ENCODE measurements at regions not wholly inside any gene's neighbourhood (a gene's known extent, or its start where the extent isn't known, plus 50 kb on each side); places are given as distances from the start of the nearest gene placed in this dataset.

DNA sequence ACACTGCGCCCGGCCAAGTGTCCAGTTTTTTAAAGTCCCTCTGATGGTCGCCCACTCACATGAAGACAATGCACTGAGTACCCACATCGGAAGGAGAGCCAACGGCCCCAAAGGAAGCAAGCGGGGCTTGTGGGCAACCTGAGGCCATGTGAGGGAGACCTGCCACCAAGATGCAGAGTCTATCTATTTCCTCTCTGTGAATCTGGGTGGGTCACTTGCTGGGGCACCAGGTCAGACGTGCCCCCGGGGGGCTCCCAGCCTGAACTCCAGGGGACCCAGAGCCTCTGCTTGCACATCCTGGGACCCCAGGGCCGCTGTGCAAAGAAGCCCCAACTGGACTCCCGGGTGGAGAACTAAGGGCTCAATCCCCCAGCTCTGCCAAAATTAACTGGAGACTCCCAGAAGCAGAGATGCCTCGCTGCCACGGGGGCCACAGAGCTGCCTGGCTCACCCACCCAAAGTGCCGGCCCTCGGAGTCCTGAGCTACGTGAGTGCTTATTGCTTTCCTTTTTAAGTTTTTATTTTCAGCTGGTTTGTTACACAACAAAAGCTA is 106.4 kb downstream of the BRD1 start:
- no peak overlapping the region for H3K9ac ChIP-seq (ENCODE audit: low read length)
- H3K4me3 ChIP-seq (ENCODE audit: low read length) = no peak overlapping the region
- peaks cover 7% of the 10 kb centered on the region for H3K27me3 ChIP-seq (ENCODE audit: control insufficient read depth, insufficient read depth, low read length)
- H3K27ac ChIP-seq (ENCODE audit: low read depth, low read length) = no peak overlapping the region
- H3K4me1 ChIP-seq (ENCODE audit: control insufficient read depth, insufficient read depth, low read length) = no peaks in the 10 kb centered on the region
- H3K36me3 ChIP-seq (ENCODE audit: control insufficient read depth, insufficient read depth, low read length) = no peaks in the 10 kb centered on the region

DNA sequence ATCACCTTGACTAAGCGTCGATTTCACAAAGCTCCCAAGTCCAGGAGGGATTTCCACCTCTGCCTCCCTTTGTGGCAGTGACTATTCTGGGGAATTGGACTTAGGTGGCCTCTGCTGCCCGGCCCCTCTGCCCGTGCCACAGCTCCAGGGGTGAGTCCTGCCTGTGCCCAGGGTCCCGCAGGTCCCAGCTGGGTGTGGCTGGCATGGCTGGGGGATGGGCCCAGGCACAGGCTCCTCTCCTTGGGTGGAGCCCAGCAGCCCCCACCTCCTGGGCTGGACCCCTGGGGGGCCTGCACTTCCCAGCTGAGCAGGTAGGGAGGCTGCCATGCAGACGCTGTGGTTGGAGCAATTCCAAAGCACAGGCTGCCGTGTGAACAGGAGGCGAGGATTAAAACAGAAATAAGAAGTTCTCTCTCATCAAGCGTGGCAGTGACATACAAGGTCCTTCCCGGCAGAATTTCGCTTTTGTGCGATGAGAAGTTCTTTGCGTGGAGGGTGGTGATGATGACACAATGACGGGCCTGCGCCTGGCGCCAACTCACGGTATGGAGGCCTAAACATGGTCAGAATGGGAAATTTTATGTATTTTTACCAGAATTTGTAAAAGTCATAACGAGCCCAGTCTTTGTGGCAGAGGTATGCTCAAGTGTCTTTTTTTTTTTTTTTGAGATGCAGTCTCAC is 107.3 kb downstream of the BRD1 start:
- Histone ChIP-seq H3K4me1 (ENCODE audit: control insufficient read depth, insufficient read depth, low read length) (no peaks in the 10 kb centered on the region), H3K9ac (ENCODE audit: low read length) (no peak overlapping the region), H3K27me3 (ENCODE audit: control insufficient read depth, insufficient read depth, low read length) (peaks cover 2% of the 10 kb centered on the region), H3K36me3 (ENCODE audit: control insufficient read depth, insufficient read depth, low read length) (no peaks in the 10 kb centered on the region), H3K27ac (ENCODE audit: low read depth, low read length) (no peak overlapping the region), H3K4me3 (ENCODE audit: low read length) (no peak overlapping the region)

DNA sequence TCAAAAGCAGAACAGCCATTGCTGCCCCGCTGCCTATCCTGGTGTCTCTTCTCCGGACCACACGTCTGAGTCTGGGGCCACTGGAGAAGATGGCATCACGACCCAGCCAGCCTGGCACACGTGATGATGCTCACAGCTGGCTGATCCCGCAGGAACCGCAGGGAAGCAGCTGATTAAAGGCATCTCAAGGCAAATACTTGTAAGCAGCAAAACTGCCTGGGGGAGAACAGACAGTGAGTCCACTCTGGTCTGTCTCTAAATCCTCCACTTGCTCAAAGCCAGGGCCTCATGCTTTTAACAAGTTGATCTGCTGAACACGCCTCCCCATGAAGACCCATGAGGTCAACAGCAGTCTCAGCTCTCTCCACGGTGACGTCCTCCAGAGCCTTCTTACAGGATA is 108.6 kb downstream of the BRD1 start:
- no peaks in the 10 kb centered on the region for H3K4me1 ChIP-seq (ENCODE audit: control insufficient read depth, insufficient read depth, low read length)
- H3K27me3 ChIP-seq (ENCODE audit: control insufficient read depth, insufficient read depth, low read length) = no peaks in the 10 kb centered on the region
- no peak overlapping the region for H3K4me3 ChIP-seq (ENCODE audit: low read length)
- no peaks in the 10 kb centered on the region for H3K36me3 ChIP-seq (ENCODE audit: control insufficient read depth, insufficient read depth, low read length)
- H3K9ac ChIP-seq (ENCODE audit: low read length) = no peak overlapping the region
- no peak overlapping the region for H3K27ac ChIP-seq (ENCODE audit: low read depth, low read length)

DNA sequence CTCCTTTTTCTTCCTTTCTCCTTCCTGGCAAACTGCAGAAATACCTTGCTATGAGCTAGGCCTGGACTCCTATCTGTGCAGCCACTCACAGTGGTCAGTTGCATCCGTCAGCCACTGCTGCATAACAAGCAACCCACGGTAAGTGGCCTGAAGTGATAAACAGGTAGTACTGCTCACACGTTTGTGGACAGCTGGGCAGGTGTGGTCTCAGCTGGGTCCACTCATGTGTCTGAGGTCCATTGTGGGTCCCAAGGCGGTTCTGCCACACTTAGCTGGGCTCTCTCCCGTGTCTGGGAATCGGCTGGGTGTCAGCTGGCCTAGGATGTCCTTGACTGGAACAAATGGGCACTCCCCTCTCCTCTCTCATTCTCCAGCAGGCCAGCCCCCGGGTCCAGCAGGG is 109.3 kb downstream of the BRD1 start:
- H3K36me3 ChIP-seq (ENCODE audit: control insufficient read depth, insufficient read depth, low read length) = no peaks in the 10 kb centered on the region
- no peak overlapping the region for H3K4me3 ChIP-seq (ENCODE audit: low read length)
- no peaks in the 10 kb centered on the region for H3K27me3 ChIP-seq (ENCODE audit: control insufficient read depth, insufficient read depth, low read length)
- H3K4me1 ChIP-seq (ENCODE audit: control insufficient read depth, insufficient read depth, low read length) = no peaks in the 10 kb centered on the region
- H3K27ac ChIP-seq (ENCODE audit: low read depth, low read length) = no peak overlapping the region
- H3K9ac ChIP-seq (ENCODE audit: low read length) = no peak overlapping the region

DNA sequence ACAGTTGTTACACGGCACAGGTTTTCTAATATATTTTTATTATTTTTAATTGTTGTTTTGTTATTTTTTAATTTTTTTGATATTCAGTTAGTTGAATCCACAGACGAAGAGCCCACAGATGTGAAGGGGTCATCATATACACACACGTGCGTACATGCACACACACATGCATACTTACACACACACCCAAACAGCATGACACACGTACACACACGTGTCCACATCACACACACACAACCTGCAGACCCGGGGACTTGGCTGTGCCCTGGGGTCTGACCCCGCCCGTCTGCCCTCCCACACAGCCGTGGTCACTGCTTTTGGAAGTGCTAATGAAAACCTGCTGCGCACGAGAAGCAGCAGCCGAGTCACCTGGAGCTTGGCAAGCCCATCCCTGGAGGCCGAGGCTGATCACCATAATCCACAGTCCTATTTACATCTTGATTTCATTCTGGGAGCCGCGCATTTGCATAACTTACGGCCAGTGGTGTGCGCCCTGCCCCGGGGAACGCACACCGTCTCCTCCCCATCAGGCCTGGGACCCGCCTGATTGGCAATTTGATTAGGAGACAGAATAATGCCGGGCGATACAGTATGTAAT is 110.3 kb downstream of the BRD1 start:
- Histone ChIP-seq H3K9ac (ENCODE audit: low read length) (no peak overlapping the region), H3K27ac (ENCODE audit: low read depth, low read length) (no peak overlapping the region), H3K4me3 (ENCODE audit: low read length) (no peak overlapping the region), H3K4me1 (ENCODE audit: control insufficient read depth, insufficient read depth, low read length) (no peaks in the 10 kb centered on the region), H3K27me3 (ENCODE audit: control insufficient read depth, insufficient read depth, low read length) (no peaks in the 10 kb centered on the region), H3K36me3 (ENCODE audit: control insufficient read depth, insufficient read depth, low read length) (no peaks in the 10 kb centered on the region)

DNA sequence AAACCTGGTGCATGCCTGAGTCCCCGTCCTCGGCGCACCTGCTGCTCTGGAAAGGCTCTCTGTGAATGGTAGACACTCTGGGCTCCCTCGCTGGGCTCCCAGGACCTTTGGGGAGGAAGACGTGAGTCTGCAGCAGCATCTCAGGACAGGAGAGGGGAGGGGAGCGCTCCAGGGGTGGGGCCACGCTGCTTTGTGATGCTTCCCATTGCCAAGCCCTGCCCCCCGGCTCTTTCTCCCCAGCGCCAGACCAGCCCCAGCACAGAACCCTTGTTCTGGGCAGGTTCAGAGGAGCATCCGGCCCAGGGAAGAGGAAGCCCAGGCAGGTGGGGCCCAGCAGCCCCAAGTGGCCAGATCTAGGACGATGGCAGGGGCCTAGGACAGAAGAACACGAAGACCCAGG is 111.2 kb downstream of the BRD1 start:
- H3K27me3 ChIP-seq (ENCODE audit: control insufficient read depth, insufficient read depth, low read length) = no peaks in the 10 kb centered on the region
- no peak overlapping the region for H3K9ac ChIP-seq (ENCODE audit: low read length)
- no peaks in the 10 kb centered on the region for H3K4me1 ChIP-seq (ENCODE audit: control insufficient read depth, insufficient read depth, low read length)
- H3K36me3 ChIP-seq (ENCODE audit: control insufficient read depth, insufficient read depth, low read length) = no peaks in the 10 kb centered on the region
- no peak overlapping the region for H3K27ac ChIP-seq (ENCODE audit: low read depth, low read length)
- no peak overlapping the region for H3K4me3 ChIP-seq (ENCODE audit: low read length)

DNA sequence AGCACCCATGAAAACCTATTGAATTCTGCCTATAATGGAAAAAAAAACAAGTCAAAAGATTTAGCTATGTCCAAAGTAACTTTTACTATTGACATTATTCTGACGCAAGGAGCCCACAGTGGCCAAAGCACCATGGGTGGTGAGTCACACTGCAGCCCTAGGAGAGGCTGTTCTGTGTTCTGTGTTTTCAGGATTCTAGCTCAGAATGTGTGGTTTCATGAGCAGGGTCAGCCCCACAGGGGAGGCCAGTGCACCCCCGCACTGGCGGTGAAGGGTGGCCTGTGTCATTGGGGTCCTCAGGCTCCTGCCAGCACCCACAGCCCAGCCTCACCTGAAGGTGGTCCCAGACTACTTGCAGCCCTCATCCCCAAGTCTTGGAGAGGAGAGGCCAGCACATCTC is 112.2 kb downstream of the BRD1 start:
- Histone ChIP-seq H3K9ac (ENCODE audit: low read length) (no peak overlapping the region), H3K27me3 (ENCODE audit: control insufficient read depth, insufficient read depth, low read length) (no peaks in the 10 kb centered on the region), H3K27ac (ENCODE audit: low read depth, low read length) (no peak overlapping the region), H3K4me3 (ENCODE audit: low read length) (no peak overlapping the region), H3K36me3 (ENCODE audit: control insufficient read depth, insufficient read depth, low read length) (no peaks in the 10 kb centered on the region), H3K4me1 (ENCODE audit: control insufficient read depth, insufficient read depth, low read length) (no peaks in the 10 kb centered on the region)

DNA sequence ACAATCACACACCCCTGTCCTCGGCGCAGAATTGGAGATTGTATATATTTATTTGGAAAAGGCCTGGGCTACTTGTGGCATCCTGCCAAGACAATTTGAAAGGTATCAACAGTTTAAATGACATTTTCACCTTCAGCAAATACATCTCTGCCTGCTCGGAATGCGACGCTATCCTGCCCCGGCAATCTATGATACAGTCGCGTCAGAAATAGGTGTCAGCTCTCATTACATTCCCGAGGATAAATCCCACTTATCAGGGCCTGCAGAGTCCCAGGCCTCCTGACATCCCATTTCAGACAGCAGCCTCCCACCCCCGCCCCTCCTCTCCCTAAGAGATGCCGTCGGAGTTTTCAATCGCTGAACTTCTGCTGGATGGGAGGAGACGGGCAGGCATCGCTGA is 114.7 kb downstream of the BRD1 start:
- Histone ChIP-seq H3K27me3 (ENCODE audit: control insufficient read depth, insufficient read depth, low read length) (peaks cover 3% of the 10 kb centered on the region), H3K9ac (ENCODE audit: low read length) (no peak overlapping the region), H3K4me3 (ENCODE audit: low read length) (no peak overlapping the region), H3K27ac (ENCODE audit: low read depth, low read length) (no peak overlapping the region), H3K36me3 (ENCODE audit: control insufficient read depth, insufficient read depth, low read length) (no peaks in the 10 kb centered on the region), H3K4me1 (ENCODE audit: control insufficient read depth, insufficient read depth, low read length) (no peaks in the 10 kb centered on the region)

DNA sequence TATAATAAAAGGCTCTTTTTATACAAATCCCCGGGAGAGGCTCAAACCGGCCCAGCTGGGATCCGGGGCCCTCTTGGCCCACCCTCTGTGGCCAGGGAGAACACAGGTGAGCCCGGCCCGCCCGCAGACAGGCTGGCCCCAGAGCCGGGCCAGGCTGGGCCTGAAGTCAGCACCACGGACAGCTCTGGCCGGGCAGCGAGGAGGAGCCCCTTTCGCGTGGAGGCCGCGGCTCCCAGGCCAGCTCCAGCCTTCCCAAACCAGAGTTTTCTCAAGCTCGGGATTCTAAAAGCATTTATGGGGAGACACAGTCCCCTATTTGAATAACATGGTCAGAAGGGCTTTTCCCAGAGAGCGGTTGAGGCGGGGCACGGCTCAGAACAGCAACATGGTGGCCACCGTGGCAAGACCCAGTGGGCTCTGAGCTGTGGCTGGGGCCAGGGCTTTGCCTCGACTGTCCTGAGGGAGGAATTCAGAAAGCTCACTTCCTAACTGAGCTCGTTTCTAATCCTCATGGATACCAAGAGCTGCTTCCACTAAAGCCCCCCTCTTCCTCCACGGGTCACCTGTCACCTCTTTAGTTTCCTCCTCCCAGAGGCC is 115.4 kb downstream of the BRD1 start:
- no peaks in the 10 kb centered on the region for H3K36me3 ChIP-seq (ENCODE audit: control insufficient read depth, insufficient read depth, low read length)
- H3K27ac ChIP-seq (ENCODE audit: low read depth, low read length) = no peak overlapping the region
- peaks cover 5% of the 10 kb centered on the region for H3K27me3 ChIP-seq (ENCODE audit: control insufficient read depth, insufficient read depth, low read length)
- H3K4me1 ChIP-seq (ENCODE audit: control insufficient read depth, insufficient read depth, low read length) = no peaks in the 10 kb centered on the region
- H3K9ac ChIP-seq (ENCODE audit: low read length) = no peak overlapping the region
- no peak overlapping the region for H3K4me3 ChIP-seq (ENCODE audit: low read length)

DNA sequence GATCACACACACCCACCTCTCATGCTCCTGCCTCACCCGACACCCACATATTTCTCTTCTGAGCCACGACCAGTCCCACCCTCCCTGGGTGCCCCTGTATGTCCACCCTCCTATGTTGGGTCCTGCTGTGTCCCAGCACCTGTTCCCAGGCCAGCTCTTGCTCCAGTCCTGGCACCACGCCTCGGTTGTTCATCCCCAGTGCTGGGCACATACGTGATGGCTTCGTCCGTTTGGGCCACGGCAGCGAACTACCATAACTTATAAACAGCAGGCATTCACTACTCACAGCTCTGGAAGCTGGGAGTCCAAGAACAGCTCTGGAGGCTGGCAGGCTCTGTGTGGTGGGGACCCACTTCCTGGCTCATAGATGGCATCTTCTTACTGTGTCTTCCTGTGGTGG is 116.9 kb downstream of the BRD1 start:
- Histone ChIP-seq H3K27me3 (ENCODE audit: control insufficient read depth, insufficient read depth, low read length) (peaks cover 5% of the 10 kb centered on the region), H3K4me1 (ENCODE audit: control insufficient read depth, insufficient read depth, low read length) (no peaks in the 10 kb centered on the region)

DNA sequence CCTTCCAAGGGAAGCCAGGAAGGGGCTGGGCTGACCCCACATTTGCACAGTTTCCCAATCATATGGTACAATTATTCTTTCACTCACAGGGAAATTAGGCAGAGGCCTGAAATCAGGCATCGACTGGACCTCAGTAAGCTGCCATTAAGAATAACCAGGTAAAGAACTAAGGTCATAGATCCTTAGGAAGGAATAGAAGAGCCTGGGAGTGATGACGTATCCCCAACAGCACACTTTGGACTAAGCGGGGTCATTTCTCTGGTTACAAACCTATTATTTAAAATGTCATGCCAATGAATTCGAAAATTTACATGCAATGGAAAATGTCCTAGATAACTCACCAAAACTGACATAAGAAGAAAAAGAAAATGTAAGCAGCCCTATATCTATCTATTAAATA is 118.2 kb downstream of the BRD1 start:
- Histone ChIP-seq H3K27me3 (ENCODE audit: control insufficient read depth, insufficient read depth, low read length) (peaks cover 11% of the 10 kb centered on the region), H3K4me3 (ENCODE audit: low read length) (no peak overlapping the region), H3K9ac (ENCODE audit: low read length) (no peak overlapping the region), H3K36me3 (ENCODE audit: control insufficient read depth, insufficient read depth, low read length) (no peaks in the 10 kb centered on the region), H3K27ac (ENCODE audit: low read depth, low read length) (no peak overlapping the region), H3K4me1 (ENCODE audit: control insufficient read depth, insufficient read depth, low read length) (no peaks in the 10 kb centered on the region)

More for the DNA sequence above, 116.9 kb downstream of the BRD1 start:
- no peak overlapping the region for H3K4me3 ChIP-seq (ENCODE audit: low read length)
- no peak overlapping the region for H3K27ac ChIP-seq (ENCODE audit: low read depth, low read length)
- no peak overlapping the region for H3K9ac ChIP-seq (ENCODE audit: low read length)
- H3K36me3 ChIP-seq (ENCODE audit: control insufficient read depth, insufficient read depth, low read length) = no peaks in the 10 kb centered on the region

DNA sequence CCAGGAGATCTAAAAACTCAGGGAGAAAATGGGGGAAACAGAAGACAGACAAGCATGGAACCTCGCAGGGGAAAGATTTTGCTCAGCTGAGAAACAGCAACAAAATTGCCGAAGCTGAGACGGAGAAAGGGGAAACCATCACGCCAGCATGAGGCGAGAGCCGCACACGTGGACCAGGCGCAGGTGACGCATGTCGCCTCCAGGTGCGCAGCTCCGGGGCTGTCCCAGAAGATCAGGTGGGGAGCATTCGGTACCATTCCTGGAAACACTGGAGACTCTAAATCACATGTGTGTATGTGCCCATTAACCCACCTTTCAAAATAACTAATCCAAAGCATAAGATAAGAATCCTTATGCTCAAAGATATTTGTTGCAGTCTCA is 121.7 kb downstream of the BRD1 start:
- Histone ChIP-seq H3K27ac (ENCODE audit: low read depth, low read length) (no peak overlapping the region), H3K4me3 (ENCODE audit: low read length) (no peak overlapping the region), H3K9ac (ENCODE audit: low read length) (no peak overlapping the region), H3K4me1 (ENCODE audit: control insufficient read depth, insufficient read depth, low read length) (no peaks in the 10 kb centered on the region), H3K36me3 (ENCODE audit: control insufficient read depth, insufficient read depth, low read length) (no peaks in the 10 kb centered on the region), H3K27me3 (ENCODE audit: control insufficient read depth, insufficient read depth, low read length) (peaks cover 15% of the 10 kb centered on the region)
